Gastrocnemius medialis (tissue), 4 donors: ENCODE measurements at regions not wholly inside any gene's neighbourhood (a gene's known extent, or its start where the extent isn't known, plus 50 kb on each side); places are given as distances from the start of the nearest gene placed in this dataset.

ENCODE experiments used
- ATAC-seq, 2 donors: fragments of 150-250 bp; one replicate each; pipeline ENCODE4 v1.9.1; 2016
- DNase-seq, 2 donors: peaks; one replicate each; pipeline ENCODE4 v3.0.0-alpha.2; 2019
- H3K27ac ChIP-seq, 4 donors: fragments of 200-600 bp; sonication (generic); 1 replicate in 1 of 4; 2 replicates in 3 of 4; pipeline ENCODE4 v1.5.1; 2016 to 2018; ENCODE audit warnings: mild to moderate bottlenecking in 2 of 4, moderate library complexity in 1 of 4
- H3K27me3 ChIP-seq, 3 donors: fragments of 200-600 bp; sonication (generic) in 2 of 3; 1 replicate in 1 of 3; 2 replicates in 2 of 3; pipeline versions ENCODE4 v1.5.1 to v1.6.0; 2016 to 2019; ENCODE audit warnings: mild to moderate bottlenecking in 1 of 3, moderate library complexity in 1 of 3
- H3K36me3 ChIP-seq, 2 donors: fragments of 200-600 bp; sonication (generic) in 1 of 2; one replicate each; pipeline ENCODE4 v1.5.1; 2017 to 2018
- H3K4me1 ChIP-seq, 2 donors: fragments of 200-600 bp; sonication (generic) in 1 of 2; one replicate each; pipeline ENCODE4 v1.5.1; 2016 to 2017; ENCODE audit warnings: mild to moderate bottlenecking in 2 of 2
- H3K4me3 ChIP-seq, 4 donors: fragments of 200-600 bp; sonication (generic) in 3 of 4; 1 replicate in 1 of 4; 2 replicates in 3 of 4; pipeline ENCODE4 v1.5.1; 2016 to 2019; ENCODE audit warnings: mild to moderate bottlenecking in 2 of 4
- H3K9me3 ChIP-seq, 3 donors: fragments of 200-600 bp; sonication (generic) in 2 of 3; 1 replicate in 1 of 3; 2 replicates in 2 of 3; pipeline ENCODE4 v1.5.1; 2016 to 2019
- CTCF ChIP-seq, 5 experiments: fragments of 450-650 bp in 3 of 5; fragments of 200-600 bp in 2 of 5; sonication (generic) in 2 of 5; IDR thresholded peaks in 4 of 5; conservative IDR thresholded peaks in 1 of 5; 1 replicate in 4 of 5; 2 replicates in 1 of 5; pipeline ENCODE4 v1.5.1; 2016 to 2019; ENCODE audit warnings: antibody characterized with exemption in 5 of 5, mild to moderate bottlenecking in 3 of 5, moderate library complexity in 3 of 5
- POLR2A ChIP-seq, 2 donors: fragments of 450-650 bp; IDR thresholded peaks; one replicate each; pipeline ENCODE4 v1.6.1; 2017; ENCODE audit warnings: antibody characterized with exemption in 2 of 2, mild to moderate bottlenecking in 2 of 2, moderate library complexity in 2 of 2
- in situ Hi-C, 4 donors: fragments of 200-750 bp; cut with MboI; loops; one replicate each; pipeline versions ENCODE4 v1.15.0 to v1.8.0; 2017; ENCODE audit warnings: low sequenced_read_pairs in 4 of 4
- intact Hi-C: fragments of 100-400 bp; cut with DNase I; formaldehyde crosslinking; loops from one replicate; pipeline ENCODE4 v1.15.1; 2023; ENCODE audit warnings: low total_unique reads

GRCh38 chr20:21798384-21798783 is 92.9 kb downstream of the PAX1 start:
- ATAC-seq: no peak
- no peak for TF ChIP-seq CTCF (IDR thresholded peaks at IDR 0.05 in 4 of 5, conservative IDR thresholded peaks at IDR 0.05 in 1 of 5)
- TF ChIP-seq POLR2A (IDR thresholded peaks at IDR 0.05): no peak
- H3K9me3 ChIP-seq: no peaks in the 10 kb centered on the region
- no peak overlapping the region for H3K4me3 ChIP-seq
- in situ Hi-C loops (no loop called here), intact Hi-C loops (no loop called here)
- H3K27me3 ChIP-seq: no peaks in the 10 kb centered on the region
- H3K36me3 ChIP-seq: no peaks in the 10 kb centered on the region
- H3K27ac ChIP-seq: no peak overlapping the region
- no peaks in the 10 kb centered on the region for H3K4me1 ChIP-seq
- no peak for DNase-seq

- in situ Hi-C loops: no loop called here
- no peak overlapping the region for H3K4me3 ChIP-seq
- DNase-seq (no peak), ATAC-seq (no peak)
- H3K27me3 ChIP-seq: no peaks in the 10 kb centered on the region
- intact Hi-C loops: no loop called here
- no peaks in the 10 kb centered on the region for H3K9me3 ChIP-seq
- no peaks in the 10 kb centered on the region for H3K36me3 ChIP-seq
- no peak overlapping the region for H3K27ac ChIP-seq
- H3K4me1 ChIP-seq: no peaks in the 10 kb centered on the region
- no peak for TF ChIP-seq POLR2A (IDR thresholded peaks at IDR 0.05)
- no peak for TF ChIP-seq CTCF (IDR thresholded peaks at IDR 0.05 in 4 of 5, conservative IDR thresholded peaks at IDR 0.05 in 1 of 5)
Observed at GRCh38 chr20:21796059-21796458, 90.6 kb downstream of the PAX1 start.

- H3K9me3 ChIP-seq: no peaks in the 10 kb centered on the region
- DNase-seq: no peak
- intact Hi-C loops (no loop called here), in situ Hi-C loops (no loop called here)
- H3K36me3 ChIP-seq: no peaks in the 10 kb centered on the region
- H3K27me3 ChIP-seq: no peaks in the 10 kb centered on the region
- TF ChIP-seq CTCF (IDR thresholded peaks at IDR 0.05 in 4 of 5, conservative IDR thresholded peaks at IDR 0.05 in 1 of 5) (no peak), POLR2A (IDR thresholded peaks at IDR 0.05) (no peak)
- ATAC-seq: no peak
- no peak overlapping the region for H3K4me3 ChIP-seq
- H3K4me1 ChIP-seq: no peaks in the 10 kb centered on the region
- H3K27ac ChIP-seq: no peak overlapping the region
Observed at GRCh38 chr20:21788082-21788481, 82.6 kb downstream of the PAX1 start.

- no peak overlapping the region for H3K4me3 ChIP-seq
- in situ Hi-C loops (no loop called here), intact Hi-C loops (no loop called here)
- no peaks in the 10 kb centered on the region for H3K36me3 ChIP-seq
- TF ChIP-seq CTCF (IDR thresholded peaks at IDR 0.05 in 4 of 5, conservative IDR thresholded peaks at IDR 0.05 in 1 of 5) (no peak), POLR2A (IDR thresholded peaks at IDR 0.05) (no peak)
- no peaks in the 10 kb centered on the region for H3K9me3 ChIP-seq
- H3K4me1 ChIP-seq: no peaks in the 10 kb centered on the region
- ATAC-seq (no peak), DNase-seq (no peak)
- H3K27ac ChIP-seq: no peak overlapping the region
- no peaks in the 10 kb centered on the region for H3K27me3 ChIP-seq
Observed at GRCh38 chr20:21781446-21782075, 76.1 kb downstream of the PAX1 start.

- in situ Hi-C loops: no loop called here
- Histone ChIP-seq H3K4me3 (no peak overlapping the region), H3K27ac (no peak overlapping the region), H3K27me3 (no peaks in the 10 kb centered on the region), H3K9me3 (no peaks in the 10 kb centered on the region), H3K4me1 (no peaks in the 10 kb centered on the region), H3K36me3 (no peaks in the 10 kb centered on the region)
- intact Hi-C loops: no loop called here
- ATAC-seq (no peak), DNase-seq (no peak)
- TF ChIP-seq POLR2A (IDR thresholded peaks at IDR 0.05) (no peak), CTCF (IDR thresholded peaks at IDR 0.05 in 4 of 5, conservative IDR thresholded peaks at IDR 0.05 in 1 of 5) (no peak)
Observed at GRCh38 chr20:21780528-21780927, 75.1 kb downstream of the PAX1 start.
